ENCODE measurements at regions not wholly inside any gene's neighbourhood (a gene's known extent, or its start where the extent isn't known, plus 50 kb on each side); places are given as distances from the start of the nearest gene placed in this dataset.

DNA sequence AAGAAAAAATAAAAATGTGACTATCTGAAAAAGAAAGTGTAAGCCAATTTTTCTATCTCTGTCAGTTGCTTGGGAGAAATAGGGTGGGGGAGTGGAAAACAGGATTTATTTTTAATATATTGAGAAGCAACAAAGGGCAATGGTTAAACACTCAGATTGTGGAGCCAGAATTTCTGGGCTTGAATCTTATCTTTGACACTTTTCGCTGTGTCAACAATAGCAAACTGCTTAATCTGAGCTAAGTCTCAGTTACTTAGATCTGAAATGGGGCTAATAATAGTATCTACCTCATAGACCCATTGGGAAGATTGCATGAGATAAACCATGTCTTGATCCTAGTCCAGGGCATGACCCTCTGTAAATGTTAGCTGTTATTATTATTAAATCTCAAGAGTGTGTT lies 468.1 kb downstream of the ADGRL2 start:
- DNase-seq (ENCODE audit: low spot score): no peak

DNA sequence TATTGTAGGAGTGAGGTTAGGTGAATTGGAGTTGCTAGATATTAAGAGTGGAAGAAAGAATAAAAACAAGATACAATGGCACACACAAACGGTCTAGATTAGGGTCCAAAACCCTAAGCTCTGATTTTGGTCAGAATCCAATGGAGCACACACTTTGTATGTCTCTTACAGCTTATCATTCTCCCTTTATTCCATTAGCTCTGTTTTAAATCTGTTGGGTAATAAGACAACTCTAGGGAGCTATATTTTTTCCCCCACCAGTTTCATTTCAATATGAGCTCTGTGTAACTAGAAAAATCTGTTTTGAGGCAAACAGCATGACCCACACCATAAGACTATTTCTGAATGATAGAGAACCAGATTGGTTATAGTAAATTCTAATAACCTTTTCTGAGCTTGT lies 465.6 kb downstream of the ADGRL2 start:
- DNase-seq (ENCODE audit: low spot score): no peak

DNA sequence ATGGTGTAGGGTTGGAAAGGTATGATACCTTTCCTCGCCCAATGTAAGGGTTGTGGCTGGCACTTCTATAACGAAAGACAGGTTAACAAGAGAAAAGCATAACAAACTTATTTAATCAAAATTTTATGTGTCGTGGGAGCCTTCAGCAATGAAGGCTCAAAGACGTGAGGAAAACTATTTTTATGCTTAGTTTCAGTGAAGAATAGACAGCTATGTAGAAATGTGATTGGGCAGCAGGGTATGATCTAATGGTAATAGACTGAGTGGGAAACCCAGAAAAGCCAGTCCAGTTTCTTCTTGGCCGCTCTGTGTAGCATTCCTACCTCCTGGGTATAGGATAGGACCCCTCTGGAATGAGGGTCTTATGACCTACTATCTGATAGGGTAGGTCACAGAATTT lies 464.7 kb downstream of the ADGRL2 start:
- no peak for DNase-seq (ENCODE audit: low spot score)

DNA sequence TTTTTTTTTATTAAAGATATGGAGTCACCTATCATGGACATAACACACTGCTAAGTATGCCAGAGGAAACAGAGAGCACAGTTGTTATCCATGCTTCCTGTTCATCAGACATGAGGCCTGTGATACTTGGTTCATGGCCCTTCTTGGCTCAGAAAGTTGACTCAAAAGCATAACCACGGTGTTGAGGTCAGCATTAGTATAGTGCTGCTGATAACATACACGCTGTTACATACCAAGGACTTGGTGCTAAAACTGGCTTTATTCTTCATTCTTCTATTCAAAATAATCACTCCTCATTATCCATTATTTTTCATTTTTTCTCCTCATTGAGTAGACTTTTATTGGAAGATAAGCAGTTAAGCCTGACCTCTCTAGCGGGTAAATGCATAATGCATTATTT lies 464.1 kb downstream of the ADGRL2 start:
- no peak for DNase-seq (ENCODE audit: low spot score)

DNA sequence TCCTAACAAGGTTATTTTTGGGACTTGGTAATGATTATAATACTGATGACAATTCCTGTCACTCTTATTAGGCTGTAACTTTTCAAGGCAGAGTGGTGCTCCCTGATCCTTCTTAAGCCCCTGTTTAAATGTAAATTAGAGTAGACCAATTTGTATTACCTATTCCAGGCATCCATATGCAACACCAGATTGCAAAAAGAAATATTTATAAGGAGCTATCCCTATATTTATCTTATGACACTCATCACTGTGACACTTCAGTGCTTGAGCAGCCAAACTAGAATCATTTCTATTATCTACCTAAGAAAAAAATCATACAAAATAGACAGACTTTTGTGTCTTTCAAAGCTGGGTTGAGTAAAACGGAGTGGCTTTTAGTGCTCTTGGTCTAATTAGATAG lies 462.7 kb downstream of the ADGRL2 start:
- DNase-seq (ENCODE audit: low spot score): no peak

DNA sequence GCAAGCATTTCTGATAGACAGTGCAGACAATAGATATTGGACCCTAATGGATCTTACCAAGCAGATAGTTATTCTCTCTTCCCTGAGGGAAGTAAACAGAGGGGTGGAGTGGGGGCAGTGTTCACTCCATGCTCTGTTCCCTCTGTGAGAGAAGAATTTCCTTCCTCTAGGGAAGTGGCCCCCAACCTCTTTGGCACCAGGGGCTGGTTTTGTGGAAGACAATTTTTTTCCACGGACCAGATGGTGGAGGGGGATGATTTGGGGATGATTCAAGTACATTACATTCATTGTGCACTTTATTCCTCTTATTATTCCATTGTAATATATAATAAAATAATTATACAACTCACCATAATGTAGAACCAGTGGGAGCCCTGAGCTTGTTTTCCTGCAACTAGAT lies 459.9 kb downstream of the ADGRL2 start:
- DNase-seq (ENCODE audit: low spot score): no peak

DNA sequence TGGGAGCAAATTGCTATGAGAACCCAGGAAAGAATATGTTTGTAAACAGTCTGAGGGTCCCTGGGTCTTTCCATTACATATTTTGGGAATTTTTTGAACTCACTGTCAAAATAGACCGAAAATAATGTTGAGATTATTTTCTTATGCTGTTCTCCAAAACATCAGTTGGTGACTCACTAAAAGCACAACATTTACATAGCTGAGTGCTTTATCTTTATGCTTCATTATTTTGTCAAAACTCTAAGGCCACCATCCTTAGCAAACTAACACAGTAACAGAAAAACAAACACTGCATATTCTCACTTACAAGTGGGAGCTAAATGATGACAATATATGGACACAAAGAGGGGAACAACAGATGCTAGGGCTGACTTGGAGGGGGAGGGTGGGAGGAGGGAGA lies 459.3 kb downstream of the ADGRL2 start:
- DNase-seq (ENCODE audit: low spot score): no peak

DNA sequence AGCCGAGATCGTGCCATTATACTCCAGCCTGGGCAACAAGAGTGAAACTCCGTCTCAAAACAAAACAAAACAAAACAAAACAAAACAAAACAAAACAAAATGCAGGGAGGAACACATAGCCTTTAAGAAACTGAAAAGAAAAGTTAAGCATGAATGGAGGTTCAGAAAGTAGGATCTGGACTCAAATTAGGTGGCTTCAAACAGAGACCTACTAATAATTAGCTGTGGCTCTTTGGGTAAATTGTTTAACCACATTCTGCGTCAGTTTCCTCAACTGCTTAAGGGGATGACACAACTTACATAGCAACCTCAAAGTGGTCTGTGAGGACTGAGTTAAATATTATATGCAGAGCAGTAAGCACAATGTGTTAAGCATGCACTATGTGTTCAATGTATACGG lies 458.2 kb downstream of the ADGRL2 start:
- no peak for DNase-seq (ENCODE audit: low spot score)

DNA sequence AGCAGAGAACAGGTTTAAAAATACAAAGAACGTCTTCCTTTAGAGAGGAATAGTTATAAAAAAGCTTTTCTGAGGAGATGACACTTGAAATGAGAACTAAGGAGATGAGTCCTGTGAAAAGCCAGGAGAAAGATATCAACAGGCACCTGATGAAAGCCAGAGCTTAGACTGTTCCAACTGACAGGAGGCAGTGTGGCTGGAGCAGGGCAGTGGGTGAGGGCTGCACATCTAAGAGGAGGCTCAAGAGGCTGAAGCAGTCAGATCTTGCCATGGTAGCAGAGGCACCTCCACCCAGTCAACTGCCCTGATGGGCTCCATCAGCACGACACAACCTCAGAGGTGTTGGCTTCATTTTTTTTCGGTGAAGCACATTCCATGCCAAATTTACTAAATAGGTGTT lies 445.3 kb downstream of the ADGRL2 start:
- no peak for DNase-seq (ENCODE audit: low spot score)

DNA sequence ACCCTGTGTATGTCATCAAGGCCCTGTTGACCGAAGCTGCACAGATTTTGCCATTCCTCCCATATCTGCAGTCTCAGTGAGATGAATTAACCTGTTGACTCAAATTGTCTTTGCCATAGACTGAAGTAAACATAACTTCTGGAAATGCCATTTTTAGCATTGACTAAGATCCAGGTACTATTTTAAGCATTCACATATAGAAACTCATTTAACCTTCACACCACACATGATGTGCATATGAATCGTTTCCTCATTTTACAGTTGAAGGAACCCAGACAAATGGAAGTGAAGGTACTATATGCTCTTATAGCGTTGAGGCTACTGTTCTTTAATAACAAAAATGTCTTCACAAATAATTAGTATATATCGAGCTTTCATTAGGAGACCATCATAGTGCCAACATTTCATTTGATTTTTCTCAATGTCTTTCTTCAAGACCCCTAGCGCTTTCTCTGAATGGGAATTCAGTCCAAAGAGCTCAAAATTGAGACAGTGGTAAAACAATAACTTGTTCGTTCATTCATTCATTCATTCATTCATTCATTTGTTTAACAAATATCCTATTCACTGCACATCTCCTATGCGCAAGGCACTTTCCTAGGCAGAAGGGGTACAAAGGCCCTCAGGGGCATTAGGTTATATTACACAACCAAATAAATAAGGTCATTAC lies 444.7 kb downstream of the ADGRL2 start:
- DNase-seq (ENCODE audit: low spot score): no peak

DNA sequence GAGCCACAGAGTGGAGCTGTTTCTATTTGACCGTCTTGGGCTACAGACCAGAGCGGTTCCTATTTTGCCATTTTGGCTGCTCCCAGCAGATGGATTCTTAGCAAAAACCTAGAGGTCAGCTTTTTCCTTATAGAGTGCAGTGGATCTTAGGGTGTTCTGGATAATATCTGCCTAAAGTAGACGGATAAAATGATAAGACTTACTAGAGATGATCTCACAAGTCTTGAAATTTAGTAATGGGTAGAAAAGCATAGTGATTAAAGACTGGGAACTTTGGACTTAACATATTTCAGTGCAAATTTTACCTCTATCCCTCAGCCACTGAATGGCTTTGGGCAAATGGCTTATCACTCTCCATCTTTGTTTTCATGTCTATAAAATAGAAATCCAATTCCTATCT lies 439.8 kb downstream of the ADGRL2 start:
- no peak for DNase-seq (ENCODE audit: low spot score)

DNA sequence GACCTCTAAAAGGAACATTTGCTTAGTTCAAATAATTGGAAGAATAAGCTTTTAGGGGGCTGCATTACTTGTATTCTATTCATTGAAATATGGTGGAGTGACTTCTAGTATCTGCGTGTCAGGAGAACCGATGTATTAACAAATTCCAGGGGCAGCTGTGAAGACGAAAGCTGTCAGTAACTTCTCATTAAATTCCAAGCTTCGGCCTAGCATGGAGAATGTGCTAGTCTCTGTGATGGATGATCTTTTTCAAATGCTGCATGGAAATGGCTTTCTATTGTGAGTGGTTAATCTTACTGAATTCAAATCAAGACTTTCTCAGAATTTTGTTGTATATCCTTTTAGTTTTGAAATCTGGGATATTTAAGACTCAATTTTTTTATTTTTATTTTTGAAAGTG lies 429.9 kb downstream of the ADGRL2 start:
- DNase-seq (ENCODE audit: low spot score): no peak

DNA sequence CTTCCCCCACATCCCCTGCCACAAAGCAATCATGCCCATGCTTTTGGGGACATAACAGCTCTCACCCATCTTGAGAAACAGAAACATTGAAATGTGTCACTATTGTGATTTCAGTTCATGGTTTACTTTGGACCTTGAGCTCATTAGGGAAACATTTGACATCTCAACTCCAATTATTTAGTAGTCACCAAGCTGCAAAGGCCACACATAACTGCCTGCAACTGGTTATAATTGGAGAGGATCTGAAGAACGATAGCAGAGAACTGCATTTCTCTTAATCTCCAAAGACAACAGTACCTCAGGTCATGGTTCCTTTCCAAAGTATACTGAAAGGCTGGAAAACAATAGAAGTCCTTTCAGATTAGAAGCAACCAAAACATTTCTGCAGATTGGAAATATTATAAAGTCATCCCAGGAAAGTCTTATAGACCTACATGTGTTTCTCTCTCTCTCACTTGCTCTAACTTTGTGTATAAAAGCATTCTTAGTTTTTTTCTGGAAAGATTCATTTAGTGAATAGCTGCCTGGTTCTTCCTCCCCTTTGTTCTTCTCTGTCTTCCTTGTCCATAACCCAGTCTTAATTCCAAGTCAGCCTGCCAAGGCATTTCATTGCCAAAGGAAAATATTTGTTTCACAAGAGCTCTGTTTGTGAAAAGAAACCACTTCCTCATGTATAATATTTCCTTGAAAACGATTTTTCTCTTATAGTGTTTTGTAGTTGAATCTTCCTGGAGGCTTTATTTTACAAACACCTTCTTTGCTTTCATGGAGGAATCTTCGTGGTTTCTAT lies 426.8 kb downstream of the ADGRL2 start:
- no peak for DNase-seq (ENCODE audit: low spot score)

DNA sequence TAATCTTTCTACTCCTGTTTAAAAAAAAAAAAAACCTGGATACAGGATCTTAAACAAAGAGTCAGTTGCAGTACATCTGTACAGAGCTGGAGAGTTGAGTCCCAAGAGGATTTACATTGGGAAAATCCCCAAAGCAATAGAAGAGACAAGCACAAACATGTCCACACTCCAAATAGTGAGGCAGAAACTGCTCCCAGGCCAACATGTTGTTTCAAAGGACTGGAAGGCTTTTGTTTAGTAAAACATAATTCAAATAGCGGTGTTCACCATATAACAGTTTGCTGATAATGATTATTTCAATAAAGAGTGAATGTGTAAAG lies 425.4 kb downstream of the ADGRL2 start:
- DNase-seq (ENCODE audit: low spot score): no peak

DNA sequence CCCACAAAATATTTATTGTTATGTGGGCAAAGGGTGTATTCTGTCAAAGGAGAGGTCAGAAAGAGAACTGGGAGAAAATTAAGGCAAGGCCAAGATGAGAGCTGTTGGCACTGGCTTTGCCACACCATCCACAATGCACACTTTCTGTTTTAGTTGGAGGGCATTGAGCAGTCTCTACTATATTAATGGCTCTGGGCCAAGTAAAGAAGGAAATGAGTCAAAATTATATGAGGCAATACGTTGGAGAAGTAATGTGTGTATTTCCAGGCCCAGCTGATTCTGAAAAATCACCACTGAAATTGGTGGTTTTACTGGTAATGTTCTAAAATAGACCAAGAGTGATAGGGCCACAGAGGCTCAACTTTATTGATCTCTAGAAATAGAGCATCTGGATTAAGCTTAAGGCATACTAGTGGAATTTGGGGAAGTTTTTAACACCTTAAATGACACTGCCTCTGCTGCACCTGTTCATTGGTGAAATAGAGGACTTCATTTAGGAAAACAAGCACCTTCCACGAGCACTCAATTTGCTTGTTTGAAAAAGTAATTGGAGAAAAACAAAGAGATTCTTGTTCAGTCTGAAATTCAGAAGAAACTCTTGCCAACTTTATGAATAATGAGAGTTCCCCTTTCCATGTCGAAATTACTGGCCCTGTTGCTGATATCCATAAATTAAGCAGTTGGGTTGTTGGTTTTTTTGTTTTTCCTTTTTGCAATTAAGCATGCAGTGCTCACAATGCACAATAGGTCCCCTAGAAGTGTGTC lies 424.9 kb downstream of the ADGRL2 start:
- peak; percentile 16 for DNase-seq (ENCODE audit: low spot score)

DNA sequence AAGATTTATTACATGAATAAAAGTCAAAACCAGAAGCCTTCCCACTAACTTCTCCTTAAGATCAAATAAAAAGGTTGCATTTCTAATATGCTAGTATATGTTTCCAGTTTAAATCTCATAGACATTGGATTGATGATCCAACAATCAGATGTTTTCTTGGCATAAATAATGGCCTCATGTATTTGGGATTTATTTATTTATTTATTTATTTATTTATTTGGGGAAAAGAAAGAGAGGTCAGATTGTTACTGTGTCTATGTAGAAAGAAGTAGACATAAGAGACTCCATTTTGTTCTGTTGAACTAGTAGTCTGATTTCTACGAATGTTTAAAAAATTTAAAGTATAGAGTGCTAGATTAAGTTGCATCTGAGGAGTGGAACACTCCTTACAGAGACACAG lies 422.4 kb downstream of the ADGRL2 start:
- no peak for DNase-seq (ENCODE audit: low spot score)

DNA sequence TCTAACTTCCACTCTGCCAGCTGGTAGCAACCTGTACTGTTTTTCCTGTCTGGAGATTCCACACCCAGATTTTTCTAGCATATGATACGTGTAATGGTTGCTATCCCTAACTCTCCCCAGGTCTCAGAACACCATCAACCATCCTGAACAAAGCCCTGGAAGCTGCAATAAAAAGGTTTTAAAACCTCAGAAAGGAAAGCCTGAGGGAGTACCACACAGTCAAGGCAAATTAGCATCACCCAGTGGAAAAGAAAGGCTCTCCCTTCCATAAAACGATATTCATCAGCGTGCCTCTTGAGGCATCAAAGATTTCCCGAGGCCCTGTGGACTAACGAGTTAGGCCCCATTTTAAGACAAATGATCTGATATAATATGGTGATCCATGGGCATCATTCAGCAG lies 421.0 kb downstream of the ADGRL2 start:
- DNase-seq (ENCODE audit: low spot score): no peak

DNA sequence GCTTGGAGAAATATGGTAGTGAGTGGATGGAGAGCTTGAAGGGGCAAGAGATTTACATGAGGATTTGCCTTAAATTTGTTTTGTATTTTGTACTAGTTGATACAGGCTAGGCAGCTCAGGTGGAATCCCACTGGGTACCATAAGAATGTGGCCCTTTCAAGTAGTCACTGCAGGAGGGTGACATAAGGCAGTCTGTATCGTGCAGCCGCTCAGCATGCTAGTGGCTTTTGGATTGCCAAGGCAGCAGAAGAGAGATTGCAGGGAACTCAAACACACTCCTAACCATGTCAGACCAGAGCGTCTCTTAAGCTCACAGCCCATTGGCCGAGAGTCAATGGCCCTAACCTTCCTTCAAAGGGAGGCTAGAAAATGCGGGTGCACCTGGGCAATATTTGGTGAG lies 420.0 kb downstream of the ADGRL2 start:
- no peak for DNase-seq (ENCODE audit: low spot score)

DNA sequence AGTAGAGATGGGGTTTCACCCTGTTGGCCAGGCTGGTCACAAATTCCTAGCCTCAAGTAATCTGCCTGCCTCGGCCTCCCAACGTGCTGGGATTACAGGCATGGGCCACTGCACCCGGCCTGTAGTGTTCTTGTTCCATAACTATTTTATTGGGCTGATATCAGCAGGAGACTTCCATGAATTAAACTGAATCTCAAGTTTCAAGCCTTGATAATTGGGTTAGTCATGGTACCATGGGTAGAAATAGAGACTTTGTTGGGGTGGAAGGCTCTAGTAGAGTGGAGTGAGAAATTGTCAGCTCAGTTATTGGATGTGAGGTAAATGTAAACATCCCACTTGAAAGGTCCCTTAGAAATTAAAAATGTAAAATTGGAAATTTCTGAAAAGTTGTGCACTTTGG lies 419.1 kb downstream of the ADGRL2 start:
- DNase-seq (ENCODE audit: low spot score): no peak

DNA sequence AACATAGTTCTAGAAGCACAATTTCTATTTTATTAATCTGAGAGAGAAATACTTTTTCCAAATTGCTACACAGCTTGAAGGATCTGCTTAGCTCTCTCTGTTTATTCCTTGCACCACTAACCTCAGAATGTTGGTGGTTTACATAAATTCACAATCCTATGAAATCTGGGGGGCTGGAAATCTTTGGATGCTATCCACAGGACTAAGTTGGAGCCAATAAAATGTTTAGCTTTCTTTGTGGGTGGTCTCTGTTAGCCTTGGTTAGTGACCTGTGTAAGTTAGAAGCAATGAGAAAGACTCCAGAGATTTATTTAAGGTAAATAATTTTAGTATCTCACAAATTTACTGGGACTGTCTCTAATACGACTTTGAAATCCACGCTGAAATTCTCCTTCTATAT lies 418.1 kb downstream of the ADGRL2 start:
- DNase-seq (ENCODE audit: low spot score): no peak

DNA sequence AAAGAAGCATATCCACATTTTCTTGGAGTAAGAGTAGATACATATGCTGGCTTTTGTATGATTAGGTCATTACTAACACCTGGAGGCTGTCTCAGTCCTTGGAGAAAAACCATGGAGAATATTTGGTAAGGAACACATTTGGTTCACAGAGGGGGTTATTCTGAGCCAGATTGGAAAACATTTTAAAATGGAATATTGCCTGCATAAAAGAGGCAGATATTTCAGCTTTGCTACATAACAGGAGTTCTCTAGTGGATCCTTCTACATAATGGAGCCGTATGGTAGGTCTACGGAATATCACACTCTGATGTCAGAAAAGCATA lies 415.1 kb downstream of the ADGRL2 start:
- DNase-seq (ENCODE audit: low spot score): no peak

DNA sequence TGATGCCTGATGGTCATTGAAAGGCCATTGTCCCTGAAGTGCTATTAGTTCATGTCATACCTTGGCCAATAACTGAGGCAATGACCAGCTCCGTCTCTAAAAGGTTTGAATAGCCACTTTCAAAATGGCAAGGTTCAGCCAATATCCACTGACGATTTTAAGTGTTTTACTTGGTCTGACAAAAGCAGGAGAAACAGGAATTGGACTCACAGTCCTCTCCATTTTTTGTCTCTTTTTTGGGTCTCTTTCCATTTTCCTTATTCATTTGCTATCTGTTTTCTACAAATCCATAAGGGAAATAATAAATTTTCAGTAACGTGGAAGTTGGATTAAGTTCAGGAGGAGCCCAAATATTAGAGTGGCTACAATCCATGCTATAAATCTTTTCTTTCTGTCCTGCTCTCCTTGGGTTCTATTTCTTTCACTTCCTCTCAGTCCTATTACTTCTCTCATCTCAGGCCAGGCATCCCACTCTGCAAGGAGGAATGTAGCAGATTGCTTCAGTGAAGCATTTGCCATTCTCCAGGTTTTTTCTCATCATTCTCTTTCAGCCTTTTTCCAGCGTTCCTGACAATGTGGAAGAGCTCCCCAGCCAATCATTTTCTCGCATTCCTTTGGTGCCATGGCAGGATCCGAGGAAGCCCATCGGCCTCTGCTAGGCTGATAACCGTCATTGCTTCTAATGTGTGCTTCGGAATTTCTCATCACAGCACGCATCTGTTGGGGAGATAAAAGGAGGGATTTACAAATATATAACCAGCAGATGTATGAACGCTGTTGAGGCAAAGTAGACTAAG lies 414.5 kb downstream of the ADGRL2 start:
- no peak for DNase-seq (ENCODE audit: low spot score)

DNA sequence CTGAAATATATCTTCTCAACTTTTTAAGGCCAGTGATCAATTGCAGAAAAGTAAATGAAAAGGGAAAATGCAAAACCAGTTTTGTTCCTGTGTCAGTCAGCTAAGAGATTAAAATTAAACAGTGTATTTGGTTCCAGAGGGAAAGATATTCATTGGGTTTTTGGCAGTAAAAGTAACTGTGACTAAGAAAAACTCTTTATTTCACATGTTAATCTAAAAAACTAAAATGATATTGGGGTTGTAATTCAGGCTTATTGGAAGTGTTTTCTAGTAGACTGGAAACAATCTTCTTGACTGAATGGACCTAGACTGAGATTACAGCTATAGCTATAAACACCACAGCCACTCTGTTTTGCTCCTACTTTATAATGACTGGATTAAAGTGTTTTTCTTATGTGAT lies 413.9 kb downstream of the ADGRL2 start:
- no peak for DNase-seq (ENCODE audit: low spot score)

All from NAMALWA (cell line).